K562 (cell line): ENCODE measurements at regions not wholly inside any gene's neighbourhood (a gene's known extent, or its start where the extent isn't known, plus 50 kb on each side); places are given as distances from the start of the nearest gene placed in this dataset.
A peak's percentile ranks its signal among the peaks of the same experiment; 100 is the strongest.

Experiments
- BCLAF1 ChIP-seq, 2 experiments: fragments of 450-650 bp in 1 of 2; IDR thresholded peaks; 2 replicates each; pipeline ENCODE4 v1.6.1; 2011 to 2017; ENCODE audit warnings: low read depth in 2 of 2, antibody characterized with exemption in 1 of 2, borderline replicate concordance in 1 of 2, low read length in 1 of 2, mild to moderate bottlenecking in 1 of 2, mixed read lengths in 1 of 2; ENCODE audit not compliant: control insufficient read depth in 1 of 2
- BCOR ChIP-seq: fragments of 450-650 bp; IDR thresholded peaks from 2 replicates; pipeline ENCODE4 v1.6.1; 2016
- CHD1 ChIP-seq: fragments of 200-600 bp; sonication (generic); IDR thresholded peaks from one replicate; pipeline ENCODE4 v1.6.1; 2012; ENCODE audit warnings: mild to moderate bottlenecking, moderate library complexity, low read length, inconsistent platforms
- E2F1 ChIP-seq: sonication (generic); formaldehyde crosslinking; IDR thresholded peaks from 2 replicates; pipeline ENCODE4 v1.8.1; 2023; ENCODE audit warnings: mild to moderate bottlenecking, missing genetic modification reagents, moderate library complexity
- HEY1 ChIP-seq: fragments of 250-450 bp; sonication (Bioruptor Pico); IDR thresholded peaks from 2 replicates; pipeline ENCODE4 v1.5.0; 2020; ENCODE audit warnings: mild to moderate bottlenecking, moderate library complexity, borderline replicate concordance
- HNRNPL ChIP-seq: fragments of 200-400 bp; formaldehyde crosslinking; IDR thresholded peaks from 2 replicates; pipeline ENCODE4 v1.6.1; 2017; ENCODE audit warnings: low read depth, mild to moderate bottlenecking, low read length
- KAT2B ChIP-seq: IDR thresholded peaks from one replicate; pipeline ENCODE4 v1.6.1; 2012; ENCODE audit warnings: low read depth, mild to moderate bottlenecking, control low read depth, inconsistent platforms, low read length, moderate library complexity
- KDM4B ChIP-seq, 2 experiments: fragments of 450-650 bp in 1 of 2; sonication (generic) in 1 of 2; IDR thresholded peaks; 2 replicates each; pipeline ENCODE4 v1.6.1; 2016 to 2017; ENCODE audit warnings: borderline replicate concordance in 2 of 2, antibody characterized with exemption in 1 of 2, low read depth in 1 of 2, mild to moderate bottlenecking in 1 of 2
- MYNN ChIP-seq, 2 experiments: sonication (generic); formaldehyde crosslinking in 1 of 2; IDR thresholded peaks; 2 replicates each; pipeline versions ENCODE4 v1.5.0 to v1.6.1; 2016 to 2020; ENCODE audit warnings: antibody characterized with exemption in 1 of 2, missing genetic modification reagents in 1 of 2
- RBBP5 ChIP-seq: fragments of 200-600 bp; sonication (generic); IDR thresholded peaks from 2 replicates; pipeline ENCODE4 v1.6.1; 2012; ENCODE audit warnings: borderline replicate concordance, mild to moderate bottlenecking, low read length, control low read depth, inconsistent platforms; ENCODE audit not compliant: insufficient read depth, poor library complexity, severe bottlenecking
- SMARCB1 ChIP-seq: IDR thresholded peaks from 2 replicates; pipeline ENCODE4 v1.6.1; 2011; ENCODE audit warnings: improper control_type of control experiment, low read depth; ENCODE audit not compliant: insufficient read length
- SP2 ChIP-seq: IDR thresholded peaks from 2 replicates; pipeline ENCODE4 v1.6.1; 2011; ENCODE audit warnings: mild to moderate bottlenecking, low read depth, low read length, moderate library complexity; ENCODE audit not compliant: poor library complexity, severe bottlenecking; ENCODE audit errors: extremely low read depth
- YBX1 ChIP-seq: fragments of 450-650 bp; IDR thresholded peaks from 2 replicates; pipeline ENCODE4 v1.7.1; 2016; ENCODE audit warnings: mild to moderate bottlenecking
- ZNF175 ChIP-seq: fragments of 200-800 bp; sonication (Bioruptor generic); IDR thresholded peaks from 2 replicates; pipeline ENCODE4 v1.6.1; 2016; ENCODE audit warnings: low read depth, mild to moderate bottlenecking, missing genetic modification characterization, missing compliant biosample characterization
- ZNF655 ChIP-seq: fragments of 250-450 bp; sonication (Bioruptor Pico); IDR thresholded peaks from 2 replicates; pipeline ENCODE4 v1.5.0; 2021
- ZNF717 ChIP-seq: fragments of 250-450 bp; sonication (Bioruptor Pico); IDR thresholded peaks from 2 replicates; pipeline ENCODE4 v1.5.0; 2021
- TF ChIP-seq, protein P1 (sequence below): fragments of 450-650 bp; formaldehyde crosslinking; IDR thresholded peaks from 2 replicates; pipeline ENCODE4 v1.4.0; 2020; ENCODE audit warnings: mild to moderate bottlenecking, moderate library complexity
- TF ChIP-seq, protein P2 (sequence below), 2 experiments: fragments of 450-650 bp in 1 of 2; sonication (generic) in 1 of 2; formaldehyde crosslinking; conservative IDR thresholded peaks; 2 replicates each; pipeline versions ENCODE4 v1.4.0 to v1.8.1; 2020 to 2022; ENCODE audit warnings: mild to moderate bottlenecking in 1 of 2, missing genetic modification reagents in 1 of 2

- peak; percentile 12 for TF ChIP-seq SP2
- TF ChIP-seq HNRNPL, result 0 out of 2 replicates have a peak, but pooled peaks have one; percentile 25
- no peak for TF ChIP-seq BCLAF1 (IDR thresholded peaks at IDR 0.05; ENCODE audit: borderline replicate concordance in 1 of 2, control insufficient read depth in 1 of 2, low read depth in 2 of 2, low read length in 1 of 2)
- peak in 1 of 2 experiments; percentile 67; a peak in 1 of 4 replicates for TF ChIP-seq KDM4B (IDR thresholded peaks at IDR 0.05; ENCODE audit: borderline replicate concordance in 2 of 2, low read depth in 1 of 2)
- TF ChIP-seq ZNF655 (CRISPR knock-in tag), result no peak
- no peak for TF ChIP-seq CHD1
- TF ChIP-seq HEY1 (CRISPR knock-in tag), result no peak
- TF ChIP-seq SMARCB1, result no peak
- TF ChIP-seq, protein P1, sequence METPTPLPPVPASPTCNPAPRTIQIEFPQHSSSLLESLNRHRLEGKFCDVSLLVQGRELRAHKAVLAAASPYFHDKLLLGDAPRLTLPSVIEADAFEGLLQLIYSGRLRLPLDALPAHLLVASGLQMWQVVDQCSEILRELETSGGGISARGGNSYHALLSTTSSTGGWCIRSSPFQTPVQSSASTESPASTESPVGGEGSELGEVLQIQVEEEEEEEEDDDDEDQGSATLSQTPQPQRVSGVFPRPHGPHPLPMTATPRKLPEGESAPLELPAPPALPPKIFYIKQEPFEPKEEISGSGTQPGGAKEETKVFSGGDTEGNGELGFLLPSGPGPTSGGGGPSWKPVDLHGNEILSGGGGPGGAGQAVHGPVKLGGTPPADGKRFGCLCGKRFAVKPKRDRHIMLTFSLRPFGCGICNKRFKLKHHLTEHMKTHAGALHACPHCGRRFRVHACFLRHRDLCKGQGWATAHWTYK (CRISPR knock-in tag), result no peak
- peak; percentile 78; the same call in 1 of the 2 replicates for TF ChIP-seq MYNN (IDR thresholded peaks at IDR 0.05)
- TF ChIP-seq MYNN (CRISPR knock-in tag; IDR thresholded peaks at IDR 0.05), result no peak
- TF ChIP-seq ZNF175 (CRISPR knock-in tag), result no peak
- no peak for TF ChIP-seq ZNF717
- TF ChIP-seq, protein P2, sequence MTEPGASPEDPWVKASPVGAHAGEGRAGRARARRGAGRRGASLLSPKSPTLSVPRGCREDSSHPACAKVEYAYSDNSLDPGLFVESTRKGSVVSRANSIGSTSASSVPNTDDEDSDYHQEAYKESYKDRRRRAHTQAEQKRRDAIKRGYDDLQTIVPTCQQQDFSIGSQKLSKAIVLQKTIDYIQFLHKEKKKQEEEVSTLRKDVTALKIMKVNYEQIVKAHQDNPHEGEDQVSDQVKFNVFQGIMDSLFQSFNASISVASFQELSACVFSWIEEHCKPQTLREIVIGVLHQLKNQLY (CRISPR knock-in tag; conservative IDR thresholded peaks at IDR 0.05), result no peak
- peak; percentile 95 for TF ChIP-seq RBBP5
- peak; percentile 81; the same call in 1 of the 2 replicates for TF ChIP-seq BCOR
- TF ChIP-seq YBX1, result no peak
- TF ChIP-seq KAT2B, result no peak
- peak; percentile 59; the same call in 1 of the 2 replicates for TF ChIP-seq E2F1 (CRISPR knock-in tag)
These were observed 84.9 kb downstream of the TRIM27 start (continued) for GRCh38 chr6:28838634-28839442.
